HG02852 (cell line): ENCODE measurements at regions not wholly inside any gene's neighbourhood (a gene's known extent, or its start where the extent isn't known, plus 50 kb on each side); places are given as distances from the start of the nearest gene placed in this dataset.

Experiments used
- ATAC-seq: cut with Tn5 transposase; IDR thresholded peaks from one replicate; pipeline ENCODE4 v1.9.1; 2021; ENCODE audit warnings: mild to moderate bottlenecking, moderate library complexity; ENCODE audit not compliant: unreplicated experiment

GRCh38 chr20:10770753-10771152, 97.0 kb upstream of the JAG1 start:
- no peak for ATAC-seq

- no peak for ATAC-seq
These were observed 97.8 kb upstream of the JAG1 start for GRCh38 chr20:10771435-10772140.

- no peak for ATAC-seq
These were observed 100.7 kb upstream of the JAG1 start for GRCh38 chr20:10774357-10774943.

- ATAC-seq, result no peak
These were observed 103.9 kb upstream of the JAG1 start for GRCh38 chr20:10777710-10778109.

GRCh38 chr20:10779911-10780310, 106.1 kb upstream of the JAG1 start:
- ATAC-seq, result no peak

- no peak for ATAC-seq
These were observed 107.1 kb upstream of the JAG1 start for GRCh38 chr20:10780901-10781300.

- no peak for ATAC-seq
These were observed 107.7 kb upstream of the JAG1 start for GRCh38 chr20:10781526-10781925.

- no peak for ATAC-seq
These were observed 110.1 kb upstream of the JAG1 start for GRCh38 chr20:10783707-10784553.

GRCh38 chr20:10784554-10785183, 110.9 kb upstream of the JAG1 start:
- no peak for ATAC-seq

GRCh38 chr20:10786678-10787077, 112.9 kb upstream of the JAG1 start:
- ATAC-seq, result no peak

- no peak for ATAC-seq
These were observed 114.3 kb upstream of the JAG1 start for GRCh38 chr20:10788055-10788454.

- no peak for ATAC-seq
These were observed 115.1 kb upstream of the JAG1 start for GRCh38 chr20:10788877-10789276.

GRCh38 chr20:10789386-10789785, 115.6 kb upstream of the JAG1 start:
- ATAC-seq, result no peak

- ATAC-seq, result no peak
These were observed 116.2 kb upstream of the JAG1 start for GRCh38 chr20:10790013-10790412.

GRCh38 chr20:10792291-10792690, 118.5 kb upstream of the JAG1 start:
- no peak for ATAC-seq

- no peak for ATAC-seq
These were observed 120.0 kb upstream of the JAG1 start for GRCh38 chr20:10793766-10794165.

- no peak for ATAC-seq
These were observed 121.0 kb upstream of the JAG1 start for GRCh38 chr20:10794765-10795164.

- no peak for ATAC-seq
These were observed 121.7 kb upstream of the JAG1 start for GRCh38 chr20:10795286-10796026.

GRCh38 chr20:10798811-10799210, 125.0 kb upstream of the JAG1 start:
- ATAC-seq, result no peak

- no peak for ATAC-seq
These were observed 125.9 kb upstream of the JAG1 start for GRCh38 chr20:10799735-10800134.

GRCh38 chr20:10800288-10800687, 126.5 kb upstream of the JAG1 start:
- no peak for ATAC-seq
